ENCODE measurements at regions not wholly inside any gene's neighbourhood (a gene's known extent, or its start where the extent isn't known, plus 50 kb on each side); places are given as distances from the start of the nearest gene placed in this dataset.

GRCh38 chr2:217707131-217707611 is 295.6 kb downstream of the TNS1 start:
- H3K27me3 Mint-ChIP-seq (ENCODE audit: insufficient read depth, low read depth, poor library complexity): no peaks in the 10 kb centered on the region
- H3K4me1 Mint-ChIP-seq: peaks cover 4% of the 10 kb centered on the region; the same call in 1 of the 3 replicates
- no peaks in the 10 kb centered on the region for H3K79me2 ChIP-seq (replicated peaks; ENCODE audit: insufficient read depth)
- H3K4me1 ChIP-seq (ENCODE audit: insufficient read depth): no peaks in the 10 kb centered on the region
- DNase-seq (ENCODE audit: low spot score) (no peak), ATAC-seq (no peak)
- TF ChIP-seq STAT1 (IDR thresholded peaks at IDR 0.05; ENCODE audit: unreplicated experiment) (no peak), POLR2AphosphoS5 (IDR thresholded peaks at IDR 0.05; ENCODE audit: low read depth) (no peak), REST (IDR thresholded peaks at IDR 0.05; ENCODE audit: unreplicated experiment) (no peak), CREB1 (CRISPR knock-in tag; IDR thresholded peaks at IDR 0.05; ENCODE audit: low read depth) (no peak), ZNF331 (CRISPR knock-in tag; IDR thresholded peaks at IDR 0.05; ENCODE audit: low read depth) (no peak), EZH2 (IDR thresholded peaks at IDR 0.05; ENCODE audit: low read depth, unreplicated experiment) (no peak), CTCF (conservative IDR thresholded peaks at IDR 0.05; ENCODE audit: low read depth in 2 of 2) (no peak), ETS1 (IDR thresholded peaks at IDR 0.05) (no peak), ZNF114 (CRISPR knock-in tag; IDR thresholded peaks at IDR 0.05) (no peak), NANOG (IDR thresholded peaks at IDR 0.05; ENCODE audit: borderline replicate concordance) (no peak), EZH2phosphoT487 (IDR thresholded peaks at IDR 0.05; ENCODE audit: unreplicated experiment) (no peak), ZNF462 (CRISPR knock-in tag; IDR thresholded peaks at IDR 0.05) (no peak), JUNB (IDR thresholded peaks at IDR 0.05; ENCODE audit: unreplicated experiment) (no peak)
- H3K36me3 ChIP-seq (ENCODE audit: insufficient read depth): no peaks in the 10 kb centered on the region
- H4K20me1 ChIP-seq (replicated peaks; ENCODE audit: insufficient read depth): no peaks in the 10 kb centered on the region
- no peaks in the 10 kb centered on the region for H3K36me3 Mint-ChIP-seq (ENCODE audit: low read depth)
- H3K27ac Mint-ChIP-seq: no peak overlapping the region
- H3K4me2 ChIP-seq: no peak overlapping the region
- peaks cover 17% of the 10 kb centered on the region for H3K9me2 ChIP-seq (ENCODE audit: insufficient read depth)
- no peak overlapping the region for H3K27ac ChIP-seq (ENCODE audit: low read depth)
- H3K9me3 Mint-ChIP-seq: no peaks in the 10 kb centered on the region
- H2AFZ ChIP-seq: no peak overlapping the region
- no peaks in the 10 kb centered on the region for H3F3A ChIP-seq (replicated peaks; ENCODE audit: low read depth)
- no peak overlapping the region for H3K4me3 Mint-ChIP-seq
- H3K27me3 ChIP-seq (ENCODE audit: insufficient read depth): no peaks in the 10 kb centered on the region
- no peak overlapping the region for H3K4me3 ChIP-seq
